Left kidney (tissue), 1 donor: ENCODE measurements at regions not wholly inside any gene's neighbourhood (a gene's known extent, or its start where the extent isn't known, plus 50 kb on each side); places are given as distances from the start of the nearest gene placed in this dataset.

Experiments
- DNase-seq: peaks from one replicate; pipeline ENCODE4 v3.0.0-alpha.2; 2013

GRCh38 chr18:5091741-5092140, 105.3 kb downstream of the AKAIN1 start:
- no peak for DNase-seq

- no peak for DNase-seq
These were observed 121.8 kb downstream of the AKAIN1 start for GRCh38 chr18:5075297-5075696.

- DNase-seq: peak; percentile 19
These were observed 123.8 kb downstream of the AKAIN1 start for GRCh38 chr18:5073026-5073944.

GRCh38 chr18:5068851-5069250, 128.2 kb downstream of the AKAIN1 start:
- DNase-seq: no peak

- DNase-seq: no peak
These were observed 130.6 kb downstream of the AKAIN1 start for GRCh38 chr18:5066380-5066977.

GRCh38 chr18:5065615-5066014, 131.4 kb downstream of the AKAIN1 start:
- no peak for DNase-seq

- DNase-seq: no peak
These were observed 132.2 kb downstream of the AKAIN1 start for GRCh38 chr18:5064841-5065370.

GRCh38 chr18:5061785-5062184, 135.3 kb downstream of the AKAIN1 start:
- no peak for DNase-seq

- DNase-seq: no peak
These were observed 136.5 kb downstream of the AKAIN1 start for GRCh38 chr18:5060543-5060942.

GRCh38 chr18:5059696-5060032, 137.4 kb downstream of the AKAIN1 start:
- no peak for DNase-seq

GRCh38 chr18:5058768-5059695, 138.0 kb downstream of the AKAIN1 start:
- DNase-seq: no peak

GRCh38 chr18:5057386-5058348, 139.4 kb downstream of the AKAIN1 start:
- DNase-seq: peak; percentile 65

- no peak for DNase-seq
These were observed 144.6 kb downstream of the AKAIN1 start for GRCh38 chr18:5052491-5052890.

- DNase-seq: no peak
These were observed 145.8 kb downstream of the AKAIN1 start for GRCh38 chr18:5051207-5051606.

- DNase-seq: no peak
These were observed 147.9 kb downstream of the AKAIN1 start for GRCh38 chr18:5049124-5049523.

GRCh38 chr18:5040476-5040875, 156.6 kb downstream of the AKAIN1 start:
- DNase-seq: no peak

- no peak for DNase-seq
These were observed 160.5 kb downstream of the AKAIN1 start for GRCh38 chr18:5036523-5036922.

- no peak for DNase-seq
These were observed 165.8 kb downstream of the AKAIN1 start for GRCh38 chr18:5031216-5031615.

- DNase-seq: no peak
These were observed 166.4 kb downstream of the AKAIN1 start for GRCh38 chr18:5030636-5031035.

GRCh38 chr18:5029592-5029991, 167.5 kb downstream of the AKAIN1 start:
- peak; percentile 8 for DNase-seq

- no peak for DNase-seq
These were observed 172.3 kb downstream of the AKAIN1 start for GRCh38 chr18:5024741-5025140.
